Lower leg skin (tissue), 3 donors: ENCODE measurements at regions not wholly inside any gene's neighbourhood (a gene's known extent, or its start where the extent isn't known, plus 50 kb on each side); places are given as distances from the start of the nearest gene placed in this dataset.

Experiments used
- CTCF ChIP-seq, 3 donors: fragments of 450-650 bp; IDR thresholded peaks; one replicate each; pipeline ENCODE4 v1.5.1; 2016; ENCODE audit warnings: antibody characterized with exemption in 3 of 3, mild to moderate bottlenecking in 3 of 3, moderate library complexity in 2 of 3
- POLR2A ChIP-seq, 2 donors: fragments of 450-650 bp; IDR thresholded peaks; one replicate each; pipeline ENCODE4 v1.6.1; 2016 to 2017; ENCODE audit warnings: antibody characterized with exemption in 2 of 2, mild to moderate bottlenecking in 1 of 2, moderate library complexity in 1 of 2

GRCh38 chr6:66355471-66355870 is 648.4 kb upstream of the EYS start:
- TF ChIP-seq CTCF (IDR thresholded peaks at IDR 0.05) (no peak), POLR2A (IDR thresholded peaks at IDR 0.05) (no peak)
